IMR-90 (cell line): ENCODE measurements at regions not wholly inside any gene's neighbourhood (a gene's known extent, or its start where the extent isn't known, plus 50 kb on each side); places are given as distances from the start of the nearest gene placed in this dataset.

Source experiments
- ATAC-seq: fragments of 200-7000 bp; cut with Tn5 transposase; 2 replicates; pipeline ENCODE4 v1.9.1; 2020; ENCODE audit warnings: low read depth, mild to moderate bottlenecking, moderate library complexity
- BruUV-seq: library from RNA; stranded (reverse); fragments of 400-500 nt; replicated peaks from 2 replicates; lab custom pipeline; 2021; lab: Mats Ljungman, UMichigan
- CTCF ChIA-PET: fragments of 300-600 bp; formaldehyde crosslinking; extraction: SDS; loops from one replicate; lab custom pipeline; 2021; ENCODE audit warnings: antibody characterized with exemption; lab: Yijun Ruan, JAX
- POLR2A ChIA-PET: fragments of 300-600 bp; sonication (Branson Sonifier 250); formaldehyde crosslinking; loops from one replicate; lab custom pipeline; 2022; ENCODE audit warnings: antibody characterized with exemption; ENCODE audit not compliant: unreplicated experiment; lab: Charles Lee
- DNase-seq: peaks from one replicate; pipeline ENCODE4 v3.0.0; 2013
- H2AFZ ChIP-seq: replicated peaks from 2 replicates; pipeline ENCODE3; 2013; ENCODE audit warnings: low read length, mild to moderate bottlenecking; ENCODE audit not compliant: poor library complexity
- H2AK5ac ChIP-seq: 2 replicates; pipeline ENCODE4 v1.6.1; 2013; ENCODE audit warnings: low read depth, low read length, inconsistent platforms
- H2AK9ac ChIP-seq: replicated peaks from 2 replicates; pipeline ENCODE3; 2013; ENCODE audit warnings: mild to moderate bottlenecking, low read depth, low read length, moderate library complexity; ENCODE audit not compliant: poor library complexity
- H2BK120ac ChIP-seq: 2 replicates; pipeline ENCODE4 v1.6.1; 2013; ENCODE audit warnings: low read depth, low read length, inconsistent platforms
- H2BK15ac ChIP-seq: 3 replicates; pipeline ENCODE4 v1.6.1; 2013; ENCODE audit warnings: low read depth, low read length, inconsistent platforms
- H2BK20ac ChIP-seq: 2 replicates; pipeline ENCODE4 v1.6.1; 2013; ENCODE audit warnings: low read depth, mild to moderate bottlenecking, inconsistent platforms, low read length, moderate library complexity
- H2BK5ac ChIP-seq: 2 replicates; pipeline ENCODE4 v1.6.1; 2013; ENCODE audit warnings: mild to moderate bottlenecking, low read depth, low read length, inconsistent platforms; ENCODE audit not compliant: poor library complexity, severe bottlenecking
- H3K14ac ChIP-seq: replicated peaks from 2 replicates; pipeline ENCODE4 v1.6.1; 2013; ENCODE audit warnings: low read depth, low read length, inconsistent platforms
- H3K18ac ChIP-seq: 2 replicates; pipeline ENCODE4 v1.6.1; 2013; ENCODE audit warnings: low read depth, low read length, control low read depth
- H3K23ac ChIP-seq: 2 replicates; pipeline ENCODE4 v1.6.1; 2013; ENCODE audit warnings: low read depth, low read length, inconsistent platforms
- H3K27ac ChIP-seq: 2 replicates; pipeline ENCODE4 v1.5.1; 2013; ENCODE audit warnings: mild to moderate bottlenecking, control low read depth, low read length; ENCODE audit not compliant: insufficient read depth
- H3K27me3 ChIP-seq: 2 replicates; pipeline ENCODE4 v1.6.1; 2013; ENCODE audit warnings: low read length; ENCODE audit not compliant: control insufficient read depth, insufficient read depth
- H3K36me3 ChIP-seq: 2 replicates; pipeline ENCODE4 v1.6.1; 2013; ENCODE audit warnings: low read length, mixed read lengths; ENCODE audit not compliant: control insufficient read depth, insufficient read depth
- H3K4ac ChIP-seq: 2 replicates; pipeline ENCODE4 v1.6.1; 2013; ENCODE audit warnings: low read depth, low read length, inconsistent platforms
- H3K4me1 ChIP-seq: 2 replicates; pipeline ENCODE4 v1.6.1; 2013; ENCODE audit warnings: low read length, mixed read lengths; ENCODE audit not compliant: control insufficient read depth, insufficient read depth
- H3K4me2 ChIP-seq: 2 replicates; pipeline ENCODE4 v1.6.1; 2013; ENCODE audit warnings: low read depth, mild to moderate bottlenecking, control low read depth, low read length, moderate library complexity
- H3K4me3 ChIP-seq: 2 replicates; pipeline ENCODE4 v1.5.1; 2013; ENCODE audit warnings: low read depth, mild to moderate bottlenecking, control low read depth, low read length, moderate library complexity; ENCODE audit not compliant: insufficient read depth
- H3K56ac ChIP-seq: 2 replicates; pipeline ENCODE4 v1.6.1; 2013; ENCODE audit warnings: low read length, inconsistent platforms; ENCODE audit not compliant: insufficient read depth; ENCODE audit errors: extremely low read depth
- H3K79me1 ChIP-seq, 2 experiments: 2 replicates each; pipeline ENCODE4 v1.6.1; 2013; ENCODE audit warnings: low read length in 2 of 2, inconsistent platforms in 1 of 2, low read depth in 1 of 2
- H3K9ac ChIP-seq: 2 replicates; pipeline ENCODE4 v1.6.1; 2013; ENCODE audit warnings: low read depth, low read length, control low read depth
- H3K9me1 ChIP-seq: 2 replicates; pipeline ENCODE4 v1.6.1; 2013; ENCODE audit warnings: low read length, inconsistent platforms; ENCODE audit not compliant: insufficient read depth
- H3K9me3 ChIP-seq: 2 replicates; pipeline ENCODE4 v1.6.1; 2013; ENCODE audit warnings: low read length; ENCODE audit not compliant: control insufficient read depth, insufficient read depth
- H4K20me1 ChIP-seq: 2 replicates; pipeline ENCODE4 v1.6.1; 2013; ENCODE audit warnings: low read length, inconsistent platforms; ENCODE audit not compliant: insufficient read depth
- H4K5ac ChIP-seq: 2 replicates; pipeline ENCODE4 v1.6.1; 2013; ENCODE audit warnings: mild to moderate bottlenecking, low read depth, low read length, control low read depth
- H4K8ac ChIP-seq, 2 experiments: 2 replicates each; pipeline ENCODE4 v1.6.1; 2013; ENCODE audit warnings: low read depth in 2 of 2, low read length in 2 of 2, control low read depth in 1 of 2, inconsistent platforms in 1 of 2
- H4K91ac ChIP-seq: 2 replicates; pipeline ENCODE4 v1.6.1; 2013; ENCODE audit warnings: low read depth, low read length, inconsistent platforms; ENCODE audit not compliant: insufficient read depth
- CHD1 ChIP-seq: IDR thresholded peaks from 2 replicates; pipeline ENCODE4 v1.6.1; 2012; ENCODE audit warnings: low read depth, low read length, improper control_type of control experiment
- CTCF ChIP-seq: conservative IDR thresholded peaks from 2 replicates; pipeline ENCODE4 v1.5.1; 2012; ENCODE audit warnings: mild to moderate bottlenecking, low read depth, low read length, improper control_type of control experiment
- MAFK ChIP-seq: IDR thresholded peaks from 2 replicates; pipeline ENCODE4 v1.6.1; 2012; ENCODE audit warnings: low read depth, low read length, improper control_type of control experiment
- POLR2A ChIP-seq: IDR thresholded peaks from 2 replicates; pipeline ENCODE4 v1.6.1; 2012; ENCODE audit warnings: mild to moderate bottlenecking, low read depth, low read length
- RAD21 ChIP-seq: IDR thresholded peaks from 2 replicates; pipeline ENCODE4 v1.6.1; 2012; ENCODE audit warnings: low read length, improper control_type of control experiment
- RCOR1 ChIP-seq: IDR thresholded peaks from 2 replicates; pipeline ENCODE4 v1.6.1; 2012; ENCODE audit warnings: mild to moderate bottlenecking, low read length, improper control_type of control experiment; ENCODE audit not compliant: insufficient replicate concordance
- RFX5 ChIP-seq: IDR thresholded peaks from 2 replicates; pipeline ENCODE4 v1.8.0; 2012; ENCODE audit warnings: low read depth, mild to moderate bottlenecking, low read length, moderate library complexity
- WGBS, 2 experiments: methylation state at CpG; one replicate each; pipeline versions ENCODE4 v1.1.5 to v1.1.7; 2013; ENCODE audit warnings: missing lambda C conversion rate in 2 of 2; ENCODE audit not compliant: insufficient read length in 1 of 2; ENCODE audit errors: extremely low coverage in 2 of 2; 5-methylcytosine and 5-hydroxymethylcytosine counted together
- dilution Hi-C: fragments of 300-500 bp; cut with HindIII; formaldehyde crosslinking; loops from one replicate; pipeline ENCODE4 v1.14.3; 2018; ENCODE audit warnings: low sequenced_read_pairs; ENCODE audit not compliant: unreplicated experiment
- in situ Hi-C: fragments of 300-500 bp; cut with MboI; formaldehyde crosslinking; loops from 3 replicates; pipeline ENCODE4 v1.14.3; 2019; ENCODE audit warnings: low sequenced_read_pairs, inconsistent platforms, mixed read lengths
- intact Hi-C: fragments of 100-400 bp; cut with micrococcal nuclease; formaldehyde crosslinking; loops from 2 replicates; pipeline ENCODE4 v1.10.0; 2022
- TF ChIP-seq, protein P1 (sequence below): fragments of 150-350 bp; IDR thresholded peaks from 2 replicates; pipeline ENCODE4 v1.6.1; 2016; ENCODE audit warnings: low read depth, mild to moderate bottlenecking, low read length, moderate library complexity, borderline replicate concordance
- TF ChIP-seq, protein P2 (sequence below): fragments of 150-350 bp; IDR thresholded peaks from 2 replicates; pipeline ENCODE4 v1.6.1; 2017; ENCODE audit warnings: mild to moderate bottlenecking, antibody characterized with exemption, low read length, low read depth

- no CpG with 5 or more reads among the region's 3 CpGs for WGBS, 2 experiments
- no peaks in the 10 kb centered on the region for H3K9me3 ChIP-seq
- no peak overlapping the region for H2AK5ac ChIP-seq
- no peak overlapping the region for H3K4ac ChIP-seq
- no peak overlapping the region for H4K91ac ChIP-seq
- no peak overlapping the region for H2BK15ac ChIP-seq
- H3K14ac ChIP-seq, result no peak overlapping the region
- ATAC-seq (no peak), DNase-seq (no peak)
- no peak overlapping the region for H3K4me2 ChIP-seq
- TF ChIP-seq, protein P1, sequence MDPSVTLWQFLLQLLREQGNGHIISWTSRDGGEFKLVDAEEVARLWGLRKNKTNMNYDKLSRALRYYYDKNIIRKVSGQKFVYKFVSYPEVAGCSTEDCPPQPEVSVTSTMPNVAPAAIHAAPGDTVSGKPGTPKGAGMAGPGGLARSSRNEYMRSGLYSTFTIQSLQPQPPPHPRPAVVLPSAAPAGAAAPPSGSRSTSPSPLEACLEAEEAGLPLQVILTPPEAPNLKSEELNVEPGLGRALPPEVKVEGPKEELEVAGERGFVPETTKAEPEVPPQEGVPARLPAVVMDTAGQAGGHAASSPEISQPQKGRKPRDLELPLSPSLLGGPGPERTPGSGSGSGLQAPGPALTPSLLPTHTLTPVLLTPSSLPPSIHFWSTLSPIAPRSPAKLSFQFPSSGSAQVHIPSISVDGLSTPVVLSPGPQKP, result no peak
- TF ChIP-seq RFX5 (no peak), RCOR1 (no peak), MAFK (peak; percentile 69), CTCF (no peak), RAD21 (no peak), POLR2A (no peak), CHD1 (no peak)
- TF ChIP-seq, protein P2, sequence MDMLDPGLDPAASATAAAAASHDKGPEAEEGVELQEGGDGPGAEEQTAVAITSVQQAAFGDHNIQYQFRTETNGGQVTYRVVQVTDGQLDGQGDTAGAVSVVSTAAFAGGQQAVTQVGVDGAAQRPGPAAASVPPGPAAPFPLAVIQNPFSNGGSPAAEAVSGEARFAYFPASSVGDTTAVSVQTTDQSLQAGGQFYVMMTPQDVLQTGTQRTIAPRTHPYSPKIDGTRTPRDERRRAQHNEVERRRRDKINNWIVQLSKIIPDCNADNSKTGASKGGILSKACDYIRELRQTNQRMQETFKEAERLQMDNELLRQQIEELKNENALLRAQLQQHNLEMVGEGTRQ, result no peak
- no peaks in the 10 kb centered on the region for H3K9me1 ChIP-seq
- no peak overlapping the region for H2AK9ac ChIP-seq
- H4K5ac ChIP-seq, result no peak overlapping the region
- H3K18ac ChIP-seq, result no peak overlapping the region
- H3K79me1 ChIP-seq, result no peaks in the 10 kb centered on the region
- CTCF ChIA-PET, result no interaction called here
- H4K20me1 ChIP-seq, result no peaks in the 10 kb centered on the region
- no peak overlapping the region for H2BK20ac ChIP-seq
- no peak overlapping the region for H3K56ac ChIP-seq
- no peak overlapping the region for H2AFZ ChIP-seq
- dilution Hi-C loops, result no loop called here
- no peak overlapping the region for H2BK5ac ChIP-seq
- H3K9ac ChIP-seq, result no peak overlapping the region
- intact Hi-C loops, result no loop called here
- BruUV-seq, result no TSS peak
- no peaks in the 10 kb centered on the region for H3K27me3 ChIP-seq
- no peak overlapping the region for H2BK120ac ChIP-seq
- H4K8ac ChIP-seq, result no peak overlapping the region
- no peak overlapping the region for H3K27ac ChIP-seq
- POLR2A ChIA-PET, result no interaction called here
- H3K36me3 ChIP-seq, result no peaks in the 10 kb centered on the region
- no peak overlapping the region for H3K23ac ChIP-seq
- H3K4me3 ChIP-seq, result no peak overlapping the region
- in situ Hi-C loops, result no loop called here
- H3K4me1 ChIP-seq, result no peaks in the 10 kb centered on the region
Observed at GRCh38 chr2:59151805-59152204, 910.7 kb upstream of the FANCL start.
